H9 (cell line): ENCODE measurements at regions not wholly inside any gene's neighbourhood (a gene's known extent, or its start where the extent isn't known, plus 50 kb on each side); places are given as distances from the start of the nearest gene placed in this dataset.

Source experiments
- DNase-seq: peaks from one replicate; pipeline ENCODE4 v3.0.0-alpha.2; 2017
- H2AFZ ChIP-seq: one replicate; pipeline ENCODE4 v1.6.1; 2013; ENCODE audit warnings: mild to moderate bottlenecking, low read length, control low read depth, moderate library complexity
- H2AK5ac ChIP-seq: 2 replicates; pipeline ENCODE4 v1.6.1; 2013; ENCODE audit warnings: low read length, control low read depth, mixed read lengths; ENCODE audit not compliant: insufficient read length
- H2BK120ac ChIP-seq: one replicate; pipeline ENCODE4 v1.6.1; 2013; ENCODE audit warnings: low read depth, mild to moderate bottlenecking, low read length, control low read depth, inconsistent platforms; ENCODE audit not compliant: poor library complexity, severe bottlenecking
- H2BK12ac ChIP-seq: 2 replicates; pipeline ENCODE4 v1.6.1; 2013; ENCODE audit warnings: low read length, control low read depth, mixed read lengths, low read depth; ENCODE audit not compliant: insufficient read length
- H2BK15ac ChIP-seq: 2 replicates; pipeline ENCODE4 v1.6.1; 2013; ENCODE audit warnings: low read depth, low read length, control low read depth
- H2BK20ac ChIP-seq: one replicate; pipeline ENCODE4 v1.6.1; 2013; ENCODE audit warnings: low read depth, mild to moderate bottlenecking, low read length, control low read depth, inconsistent platforms; ENCODE audit not compliant: poor library complexity, severe bottlenecking
- H2BK5ac ChIP-seq: 2 replicates; pipeline ENCODE4 v1.6.1; 2013; ENCODE audit warnings: low read length, control low read depth, mixed read lengths; ENCODE audit not compliant: insufficient read length
- H3K14ac ChIP-seq: 2 replicates; pipeline ENCODE4 v1.6.1; 2013; ENCODE audit warnings: low read length, control low read depth; ENCODE audit not compliant: insufficient read depth
- H3K18ac ChIP-seq: 2 replicates; pipeline ENCODE4 v1.6.1; 2013; ENCODE audit warnings: low read depth, mild to moderate bottlenecking, mixed read lengths, low read length, control low read depth; ENCODE audit not compliant: insufficient read length
- H3K23ac ChIP-seq: 2 replicates; pipeline ENCODE4 v1.6.1; 2013; ENCODE audit warnings: low read length, control low read depth, mixed read lengths, low read depth; ENCODE audit not compliant: insufficient read length
- H3K23me2 ChIP-seq: 2 replicates; pipeline ENCODE4 v1.6.1; 2013; ENCODE audit warnings: low read depth, mild to moderate bottlenecking, mixed read lengths, low read length, control low read depth; ENCODE audit not compliant: insufficient read length, poor library complexity, severe bottlenecking
- H3K27ac ChIP-seq: 2 replicates; pipeline ENCODE4 v1.5.1; 2013; ENCODE audit warnings: low read length, control low read depth, mixed read lengths, low read depth; ENCODE audit not compliant: insufficient read length
- H3K27me3 ChIP-seq: 2 replicates; pipeline ENCODE4 v1.6.1; 2013; ENCODE audit warnings: low read length, control low read depth, inconsistent platforms; ENCODE audit not compliant: insufficient read depth
- H3K4ac ChIP-seq: 2 replicates; pipeline ENCODE4 v1.6.1; 2013; ENCODE audit warnings: low read depth, mild to moderate bottlenecking, control low read depth, inconsistent platforms, low read length, moderate library complexity
- H3K4me1 ChIP-seq: 2 replicates; pipeline ENCODE4 v1.6.1; 2013; ENCODE audit warnings: low read length, control low read depth, inconsistent platforms; ENCODE audit not compliant: insufficient read depth
- H3K4me2 ChIP-seq: 2 replicates; pipeline ENCODE4 v1.6.1; 2013; ENCODE audit warnings: low read length, control low read depth, mixed read lengths; ENCODE audit not compliant: insufficient read length, insufficient read depth
- H3K56ac ChIP-seq: 2 replicates; pipeline ENCODE4 v1.6.1; 2013; ENCODE audit warnings: low read depth, mild to moderate bottlenecking, mixed read lengths, low read length, control low read depth; ENCODE audit not compliant: insufficient read length
- H3K79me1 ChIP-seq: 2 replicates; pipeline ENCODE4 v1.6.1; 2013; ENCODE audit warnings: low read depth, mild to moderate bottlenecking, moderate library complexity, low read length, control low read depth, inconsistent platforms; ENCODE audit not compliant: insufficient read depth, poor library complexity, severe bottlenecking
- H3K79me2 ChIP-seq: 2 replicates; pipeline ENCODE4 v1.6.1; 2013; ENCODE audit warnings: low read length, control low read depth, inconsistent platforms; ENCODE audit not compliant: insufficient read depth
- H3K9ac ChIP-seq: 2 replicates; pipeline ENCODE4 v1.6.1; 2013; ENCODE audit warnings: low read length, control low read depth, mixed read lengths; ENCODE audit not compliant: insufficient read length; ENCODE audit errors: extremely low read depth
- H3K9me3 ChIP-seq: one replicate; pipeline ENCODE4 v1.6.1; 2013; ENCODE audit warnings: low read depth, low read length, inconsistent platforms; ENCODE audit not compliant: control insufficient read depth
- H3T11ph ChIP-seq: one replicate; pipeline ENCODE4 v1.6.1; 2013; ENCODE audit warnings: mild to moderate bottlenecking, low read length, control low read depth, inconsistent platforms
- H4K20me1 ChIP-seq: one replicate; pipeline ENCODE4 v1.6.1; 2013; ENCODE audit not compliant: control insufficient read depth, insufficient read length, insufficient read depth
- H4K5ac ChIP-seq: 2 replicates; pipeline ENCODE4 v1.6.1; 2013; ENCODE audit warnings: low read depth, mild to moderate bottlenecking, mixed read lengths, low read length, control low read depth; ENCODE audit not compliant: insufficient read length
- H4K8ac ChIP-seq: replicated peaks from 2 replicates; pipeline ENCODE4 v1.6.1; 2013; ENCODE audit warnings: low read length, control low read depth, mixed read lengths, low read depth; ENCODE audit not compliant: insufficient read length
- H4K91ac ChIP-seq: 2 replicates; pipeline ENCODE4 v1.6.1; 2013; ENCODE audit warnings: low read depth, mild to moderate bottlenecking, moderate library complexity, mixed read lengths, low read length, control low read depth; ENCODE audit not compliant: insufficient read length
- H3K27ac Mint-ChIP-seq, 3 experiments: 2 replicates in 2 of 3; 3 replicates in 1 of 3; pipeline ENCODE4 v1.8.0; 2020 to 2021; ENCODE audit warnings: mixed read lengths in 3 of 3, mild to moderate bottlenecking in 1 of 3, moderate library complexity in 1 of 3
- H3K27me3 Mint-ChIP-seq: 2 replicates; pipeline ENCODE4 v1.8.0; 2021; ENCODE audit warnings: low read depth, mild to moderate bottlenecking, moderate library complexity, mixed read lengths
- H3K36me3 Mint-ChIP-seq, 3 experiments: 2 replicates in 2 of 3; 3 replicates in 1 of 3; pipeline ENCODE4 v1.8.0; 2020 to 2021; ENCODE audit warnings: low read depth in 3 of 3, mixed read lengths in 3 of 3; ENCODE audit not compliant: insufficient read depth in 1 of 3
- H3K4me1 Mint-ChIP-seq, 2 experiments: 2 replicates each; pipeline ENCODE4 v1.8.0; 2020; ENCODE audit warnings: mixed read lengths in 2 of 2
- H3K4me3 Mint-ChIP-seq, 2 experiments: 2 replicates in 1 of 2; 3 replicates in 1 of 2; pipeline ENCODE4 v1.8.0; 2020 to 2021; ENCODE audit warnings: mild to moderate bottlenecking in 2 of 2, mixed read lengths in 2 of 2, moderate library complexity in 1 of 2
- H3K9me3 Mint-ChIP-seq, 2 experiments: 2 replicates in 1 of 2; 3 replicates in 1 of 2; pipeline ENCODE4 v1.8.0; 2020; ENCODE audit warnings: mild to moderate bottlenecking in 2 of 2, mixed read lengths in 2 of 2, moderate library complexity in 1 of 2
- WGBS: extraction: QIAGEN DNeasy Blood & Tissue Kit; methylation state at CpG from one replicate; pipeline ENCODE4 v1.1.7; 2013; ENCODE audit warnings: missing lambda C conversion rate, low lambda C conversion rate, mixed read lengths; ENCODE audit not compliant: insufficient read length; ENCODE audit errors: extremely low coverage; 5-methylcytosine and 5-hydroxymethylcytosine counted together
- TF ChIP-seq, protein P1 (sequence below): fragments of 200-600 bp; sonication (generic); conservative IDR thresholded peaks from 3 replicates; pipeline ENCODE4 v1.8.0; 2021; ENCODE audit warnings: antibody characterized with exemption, mild to moderate bottlenecking

DNA sequence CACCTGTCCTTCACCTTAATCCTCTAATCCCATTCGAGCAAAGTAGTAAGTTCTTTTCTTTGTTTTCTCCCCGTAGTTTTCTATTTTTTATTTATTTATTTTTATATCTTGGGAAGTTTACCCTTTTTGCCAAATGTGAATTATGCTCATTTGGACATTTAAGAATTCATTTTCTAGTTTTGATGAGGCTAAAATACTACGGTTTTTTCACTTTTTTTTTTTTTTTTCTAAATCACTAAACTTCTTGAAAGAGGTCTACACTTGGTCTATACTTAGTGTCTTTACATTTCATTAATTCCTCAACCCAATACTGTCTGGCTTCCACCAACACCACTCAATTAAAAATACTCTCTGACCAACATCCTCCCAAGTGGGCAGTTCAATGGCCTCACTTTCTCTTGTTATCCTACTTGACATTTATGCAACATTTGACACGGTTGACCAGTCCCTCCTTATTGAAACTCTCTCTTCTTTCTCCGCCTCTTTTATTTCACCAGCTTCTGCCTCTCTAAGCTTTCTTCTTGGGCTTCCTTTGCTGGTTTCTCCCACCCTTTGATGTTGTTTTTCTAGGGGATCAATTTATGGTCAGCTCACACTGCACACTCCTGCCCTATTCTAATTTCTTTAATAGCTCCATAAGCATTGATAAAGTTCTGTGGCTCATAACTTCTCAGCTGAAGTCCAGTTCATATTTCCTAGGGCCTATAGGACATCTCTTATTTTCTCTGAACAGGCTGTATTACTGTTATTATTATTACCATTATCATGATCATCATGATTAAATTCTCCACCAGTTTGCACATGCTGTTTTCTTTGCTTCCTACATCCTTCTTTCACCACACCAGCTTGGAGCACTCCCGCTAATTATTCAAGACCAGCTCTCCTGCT, 72.6 kb upstream of the CITED2 start:
- no peaks in the 10 kb centered on the region for H3K79me2 ChIP-seq
- DNase-seq: no peak
- H4K8ac ChIP-seq: no peak overlapping the region
- H4K20me1 ChIP-seq: no peaks in the 10 kb centered on the region
- H3K27me3 Mint-ChIP-seq: no peaks in the 10 kb centered on the region
- H3K27ac Mint-ChIP-seq: peak overlapping the region in 1 of 3 experiments; percentile 8; a peak in 1 of 7 replicates
- no peak overlapping the region for H2BK12ac ChIP-seq
- H2BK15ac ChIP-seq: no peak overlapping the region
- H3K9me3 Mint-ChIP-seq: no peaks in the 10 kb centered on the region
- H3K4me1 Mint-ChIP-seq: peaks cover 39 to 47% of the 10 kb centered on the region in 2 experiments
- H3K9me3 ChIP-seq: no peaks in the 10 kb centered on the region
- no peak overlapping the region for H3K18ac ChIP-seq
- H4K91ac ChIP-seq: no peak overlapping the region
- H3K27me3 ChIP-seq: no peaks in the 10 kb centered on the region
- H3K14ac ChIP-seq: no peak overlapping the region
- WGBS: no CpG with 5 or more reads among the region's 6 CpGs
- H3K4me3 Mint-ChIP-seq: no peak overlapping the region
- no peak overlapping the region for H3K9ac ChIP-seq
- H3T11ph ChIP-seq: no peak overlapping the region
- H3K4ac ChIP-seq: no peak overlapping the region
- no peaks in the 10 kb centered on the region for H3K23me2 ChIP-seq
- no peak overlapping the region for H2AK5ac ChIP-seq
- H3K79me1 ChIP-seq: no peaks in the 10 kb centered on the region
- no peak overlapping the region for H3K56ac ChIP-seq
- H4K5ac ChIP-seq: no peak overlapping the region
- no peak overlapping the region for H2BK120ac ChIP-seq
- no peak overlapping the region for H2AFZ ChIP-seq
- H3K4me2 ChIP-seq: no peak overlapping the region
- no peak overlapping the region for H3K27ac ChIP-seq
- H3K4me1 ChIP-seq: no peaks in the 10 kb centered on the region; the same call in 1 of the 2 replicates
- H2BK20ac ChIP-seq: no peak overlapping the region
- H3K36me3 Mint-ChIP-seq: no peaks in the 10 kb centered on the region
- no peak overlapping the region for H2BK5ac ChIP-seq
- H3K23ac ChIP-seq: no peak overlapping the region
- TF ChIP-seq, protein P1, sequence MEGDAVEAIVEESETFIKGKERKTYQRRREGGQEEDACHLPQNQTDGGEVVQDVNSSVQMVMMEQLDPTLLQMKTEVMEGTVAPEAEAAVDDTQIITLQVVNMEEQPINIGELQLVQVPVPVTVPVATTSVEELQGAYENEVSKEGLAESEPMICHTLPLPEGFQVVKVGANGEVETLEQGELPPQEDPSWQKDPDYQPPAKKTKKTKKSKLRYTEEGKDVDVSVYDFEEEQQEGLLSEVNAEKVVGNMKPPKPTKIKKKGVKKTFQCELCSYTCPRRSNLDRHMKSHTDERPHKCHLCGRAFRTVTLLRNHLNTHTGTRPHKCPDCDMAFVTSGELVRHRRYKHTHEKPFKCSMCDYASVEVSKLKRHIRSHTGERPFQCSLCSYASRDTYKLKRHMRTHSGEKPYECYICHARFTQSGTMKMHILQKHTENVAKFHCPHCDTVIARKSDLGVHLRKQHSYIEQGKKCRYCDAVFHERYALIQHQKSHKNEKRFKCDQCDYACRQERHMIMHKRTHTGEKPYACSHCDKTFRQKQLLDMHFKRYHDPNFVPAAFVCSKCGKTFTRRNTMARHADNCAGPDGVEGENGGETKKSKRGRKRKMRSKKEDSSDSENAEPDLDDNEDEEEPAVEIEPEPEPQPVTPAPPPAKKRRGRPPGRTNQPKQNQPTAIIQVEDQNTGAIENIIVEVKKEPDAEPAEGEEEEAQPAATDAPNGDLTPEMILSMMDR: no peak
